UCSD-AML1 (cell line): ENCODE measurements at regions not wholly inside any gene's neighbourhood (a gene's known extent, or its start where the extent isn't known, plus 50 kb on each side); places are given as distances from the start of the nearest gene placed in this dataset.

Experiments
- DNase-seq: peaks from one replicate; lab custom pipeline; 2025; ENCODE audit not compliant: unreplicated experiment; lab: John Stamatoyannopoulos, UW

GRCh38 chr5:121175986-121176385, 675.7 kb upstream of the FTMT start:
- no peak for DNase-seq

GRCh38 chr5:121182788-121183490, 668.7 kb upstream of the FTMT start:
- DNase-seq = no peak

GRCh38 chr5:121188849-121189248, 662.8 kb upstream of the FTMT start:
- DNase-seq = no peak

- DNase-seq = peak; percentile 3
These were observed 662.1 kb upstream of the FTMT start for GRCh38 chr5:121189342-121190305.

GRCh38 chr5:121199216-121199999, 652.3 kb upstream of the FTMT start:
- DNase-seq = peak; percentile 3

- DNase-seq = no peak
These were observed 633.6 kb upstream of the FTMT start for GRCh38 chr5:121218086-121218485.

- DNase-seq = no peak
These were observed 630.2 kb upstream of the FTMT start for GRCh38 chr5:121221483-121221882.

GRCh38 chr5:121226765-121227164, 624.9 kb upstream of the FTMT start:
- no peak for DNase-seq

GRCh38 chr5:121239951-121240350, 611.7 kb upstream of the FTMT start:
- DNase-seq = no peak

- DNase-seq = no peak
These were observed 604.7 kb upstream of the FTMT start for GRCh38 chr5:121246971-121247370.

- no peak for DNase-seq
These were observed 599.7 kb upstream of the FTMT start for GRCh38 chr5:121251954-121252353.

- no peak for DNase-seq
These were observed 594.1 kb upstream of the FTMT start for GRCh38 chr5:121257621-121258020.

- DNase-seq = peak; percentile 4
These were observed 588.2 kb upstream of the FTMT start for GRCh38 chr5:121263456-121263855.

- no peak for DNase-seq
These were observed 587.1 kb upstream of the FTMT start for GRCh38 chr5:121264605-121265004.

- no peak for DNase-seq
These were observed 580.1 kb upstream of the FTMT start for GRCh38 chr5:121271546-121271945.

- no peak for DNase-seq
These were observed 577.7 kb upstream of the FTMT start for GRCh38 chr5:121273833-121274433.

- DNase-seq = no peak
These were observed 571.9 kb upstream of the FTMT start for GRCh38 chr5:121279801-121280200.

GRCh38 chr5:121285801-121286521, 565.7 kb upstream of the FTMT start:
- no peak for DNase-seq

GRCh38 chr5:121288781-121289180, 562.9 kb upstream of the FTMT start:
- DNase-seq = no peak

GRCh38 chr5:121292664-121293063, 559.0 kb upstream of the FTMT start:
- DNase-seq = no peak
